IMR-90 (cell line): ENCODE measurements at regions not wholly inside any gene's neighbourhood (a gene's known extent, or its start where the extent isn't known, plus 50 kb on each side); places are given as distances from the start of the nearest gene placed in this dataset.

ENCODE experiments used
- ATAC-seq: fragments of 200-7000 bp; cut with Tn5 transposase; 2 replicates; pipeline ENCODE4 v1.9.1; 2020; ENCODE audit warnings: low read depth, mild to moderate bottlenecking, moderate library complexity
- BruUV-seq: library from RNA; stranded (reverse); fragments of 400-500 nt; replicated peaks from 2 replicates; lab custom pipeline; 2021; lab: Mats Ljungman, UMichigan
- CTCF ChIA-PET: fragments of 300-600 bp; formaldehyde crosslinking; extraction: SDS; loops from one replicate; lab custom pipeline; 2021; ENCODE audit warnings: antibody characterized with exemption; lab: Yijun Ruan, JAX
- POLR2A ChIA-PET: fragments of 300-600 bp; sonication (Branson Sonifier 250); formaldehyde crosslinking; loops from one replicate; lab custom pipeline; 2022; ENCODE audit warnings: antibody characterized with exemption; ENCODE audit not compliant: unreplicated experiment; lab: Charles Lee
- DNase-seq: peaks from one replicate; pipeline ENCODE4 v3.0.0; 2013
- H2AFZ ChIP-seq: replicated peaks from 2 replicates; pipeline ENCODE3; 2013; ENCODE audit warnings: low read length, mild to moderate bottlenecking; ENCODE audit not compliant: poor library complexity
- H2AK5ac ChIP-seq: 2 replicates; pipeline ENCODE4 v1.6.1; 2013; ENCODE audit warnings: low read depth, low read length, inconsistent platforms
- H2AK9ac ChIP-seq: replicated peaks from 2 replicates; pipeline ENCODE3; 2013; ENCODE audit warnings: mild to moderate bottlenecking, low read depth, low read length, moderate library complexity; ENCODE audit not compliant: poor library complexity
- H2BK120ac ChIP-seq: 2 replicates; pipeline ENCODE4 v1.6.1; 2013; ENCODE audit warnings: low read depth, low read length, inconsistent platforms
- H2BK15ac ChIP-seq: 3 replicates; pipeline ENCODE4 v1.6.1; 2013; ENCODE audit warnings: low read depth, low read length, inconsistent platforms
- H2BK20ac ChIP-seq: 2 replicates; pipeline ENCODE4 v1.6.1; 2013; ENCODE audit warnings: low read depth, mild to moderate bottlenecking, inconsistent platforms, low read length, moderate library complexity
- H2BK5ac ChIP-seq: 2 replicates; pipeline ENCODE4 v1.6.1; 2013; ENCODE audit warnings: mild to moderate bottlenecking, low read depth, low read length, inconsistent platforms; ENCODE audit not compliant: poor library complexity, severe bottlenecking
- H3K14ac ChIP-seq: replicated peaks from 2 replicates; pipeline ENCODE4 v1.6.1; 2013; ENCODE audit warnings: low read depth, low read length, inconsistent platforms
- H3K18ac ChIP-seq: 2 replicates; pipeline ENCODE4 v1.6.1; 2013; ENCODE audit warnings: low read depth, low read length, control low read depth
- H3K23ac ChIP-seq: 2 replicates; pipeline ENCODE4 v1.6.1; 2013; ENCODE audit warnings: low read depth, low read length, inconsistent platforms
- H3K27ac ChIP-seq: 2 replicates; pipeline ENCODE4 v1.5.1; 2013; ENCODE audit warnings: mild to moderate bottlenecking, control low read depth, low read length; ENCODE audit not compliant: insufficient read depth
- H3K27me3 ChIP-seq: 2 replicates; pipeline ENCODE4 v1.6.1; 2013; ENCODE audit warnings: low read length; ENCODE audit not compliant: control insufficient read depth, insufficient read depth
- H3K36me3 ChIP-seq: 2 replicates; pipeline ENCODE4 v1.6.1; 2013; ENCODE audit warnings: low read length, mixed read lengths; ENCODE audit not compliant: control insufficient read depth, insufficient read depth
- H3K4ac ChIP-seq: 2 replicates; pipeline ENCODE4 v1.6.1; 2013; ENCODE audit warnings: low read depth, low read length, inconsistent platforms
- H3K4me1 ChIP-seq: 2 replicates; pipeline ENCODE4 v1.6.1; 2013; ENCODE audit warnings: low read length, mixed read lengths; ENCODE audit not compliant: control insufficient read depth, insufficient read depth
- H3K4me2 ChIP-seq: 2 replicates; pipeline ENCODE4 v1.6.1; 2013; ENCODE audit warnings: low read depth, mild to moderate bottlenecking, control low read depth, low read length, moderate library complexity
- H3K4me3 ChIP-seq: 2 replicates; pipeline ENCODE4 v1.5.1; 2013; ENCODE audit warnings: low read depth, mild to moderate bottlenecking, control low read depth, low read length, moderate library complexity; ENCODE audit not compliant: insufficient read depth
- H3K56ac ChIP-seq: 2 replicates; pipeline ENCODE4 v1.6.1; 2013; ENCODE audit warnings: low read length, inconsistent platforms; ENCODE audit not compliant: insufficient read depth; ENCODE audit errors: extremely low read depth
- H3K79me1 ChIP-seq, 2 experiments: 2 replicates each; pipeline ENCODE4 v1.6.1; 2013; ENCODE audit warnings: low read length in 2 of 2, inconsistent platforms in 1 of 2, low read depth in 1 of 2
- H3K9ac ChIP-seq: 2 replicates; pipeline ENCODE4 v1.6.1; 2013; ENCODE audit warnings: low read depth, low read length, control low read depth
- H3K9me1 ChIP-seq: 2 replicates; pipeline ENCODE4 v1.6.1; 2013; ENCODE audit warnings: low read length, inconsistent platforms; ENCODE audit not compliant: insufficient read depth
- H3K9me3 ChIP-seq: 2 replicates; pipeline ENCODE4 v1.6.1; 2013; ENCODE audit warnings: low read length; ENCODE audit not compliant: control insufficient read depth, insufficient read depth
- H4K20me1 ChIP-seq: 2 replicates; pipeline ENCODE4 v1.6.1; 2013; ENCODE audit warnings: low read length, inconsistent platforms; ENCODE audit not compliant: insufficient read depth
- H4K5ac ChIP-seq: 2 replicates; pipeline ENCODE4 v1.6.1; 2013; ENCODE audit warnings: mild to moderate bottlenecking, low read depth, low read length, control low read depth
- H4K8ac ChIP-seq, 2 experiments: 2 replicates each; pipeline ENCODE4 v1.6.1; 2013; ENCODE audit warnings: low read depth in 2 of 2, low read length in 2 of 2, control low read depth in 1 of 2, inconsistent platforms in 1 of 2
- H4K91ac ChIP-seq: 2 replicates; pipeline ENCODE4 v1.6.1; 2013; ENCODE audit warnings: low read depth, low read length, inconsistent platforms; ENCODE audit not compliant: insufficient read depth
- BHLHE40 ChIP-seq: fragments of 150-350 bp; IDR thresholded peaks from 2 replicates; pipeline ENCODE4 v1.6.1; 2016; ENCODE audit warnings: mild to moderate bottlenecking, low read depth, low read length
- CEBPB ChIP-seq: IDR thresholded peaks from 2 replicates; pipeline ENCODE4 v1.6.1; 2012; ENCODE audit warnings: low read depth, low read length, improper control_type of control experiment
- CHD1 ChIP-seq: IDR thresholded peaks from 2 replicates; pipeline ENCODE4 v1.6.1; 2012; ENCODE audit warnings: low read depth, low read length, improper control_type of control experiment
- FOS ChIP-seq: fragments of 150-350 bp; IDR thresholded peaks from 2 replicates; pipeline ENCODE4 v1.6.1; 2016; ENCODE audit warnings: low read depth, low read length
- MAFK ChIP-seq: IDR thresholded peaks from 2 replicates; pipeline ENCODE4 v1.6.1; 2012; ENCODE audit warnings: low read depth, low read length, improper control_type of control experiment
- MAZ ChIP-seq: IDR thresholded peaks from 2 replicates; pipeline ENCODE4 v1.6.1; 2012; ENCODE audit warnings: low read depth, mild to moderate bottlenecking, low read length, improper control_type of control experiment, moderate library complexity, borderline replicate concordance
- MXI1 ChIP-seq: IDR thresholded peaks from 2 replicates; pipeline ENCODE4 v1.6.1; 2012; ENCODE audit warnings: low read depth, mild to moderate bottlenecking, low read length, moderate library complexity, borderline replicate concordance
- NFE2L2 ChIP-seq: fragments of 150-350 bp; IDR thresholded peaks from 2 replicates; pipeline ENCODE4 v1.6.1; 2016; ENCODE audit warnings: low read depth, mild to moderate bottlenecking, low read length
- POLR2A ChIP-seq: IDR thresholded peaks from 2 replicates; pipeline ENCODE4 v1.6.1; 2012; ENCODE audit warnings: mild to moderate bottlenecking, low read depth, low read length
- RAD21 ChIP-seq: IDR thresholded peaks from 2 replicates; pipeline ENCODE4 v1.6.1; 2012; ENCODE audit warnings: low read length, improper control_type of control experiment
- RCOR1 ChIP-seq: IDR thresholded peaks from 2 replicates; pipeline ENCODE4 v1.6.1; 2012; ENCODE audit warnings: mild to moderate bottlenecking, low read length, improper control_type of control experiment; ENCODE audit not compliant: insufficient replicate concordance
- RFX5 ChIP-seq: IDR thresholded peaks from 2 replicates; pipeline ENCODE4 v1.8.0; 2012; ENCODE audit warnings: low read depth, mild to moderate bottlenecking, low read length, moderate library complexity
- SMC3 ChIP-seq: fragments of 150-350 bp; IDR thresholded peaks from 2 replicates; pipeline ENCODE4 v1.6.1; 2016; ENCODE audit warnings: low read depth, mild to moderate bottlenecking, antibody characterized with exemption, low read length, moderate library complexity
- dilution Hi-C: fragments of 300-500 bp; cut with HindIII; formaldehyde crosslinking; loops from one replicate; pipeline ENCODE4 v1.14.3; 2018; ENCODE audit warnings: low sequenced_read_pairs; ENCODE audit not compliant: unreplicated experiment
- in situ Hi-C: fragments of 300-500 bp; cut with MboI; formaldehyde crosslinking; loops from 3 replicates; pipeline ENCODE4 v1.14.3; 2019; ENCODE audit warnings: low sequenced_read_pairs, inconsistent platforms, mixed read lengths
- intact Hi-C: fragments of 100-400 bp; cut with micrococcal nuclease; formaldehyde crosslinking; loops from 2 replicates; pipeline ENCODE4 v1.10.0; 2022
- TF ChIP-seq, protein P1 (sequence below): fragments of 150-350 bp; IDR thresholded peaks from 2 replicates; pipeline ENCODE4 v1.6.1; 2016; ENCODE audit warnings: low read depth, mild to moderate bottlenecking, low read length, moderate library complexity, borderline replicate concordance
- TF ChIP-seq, protein P2 (sequence below): fragments of 150-350 bp; IDR thresholded peaks from 2 replicates; pipeline ENCODE4 v1.6.1; 2017; ENCODE audit warnings: mild to moderate bottlenecking, antibody characterized with exemption, low read length, low read depth
- TF ChIP-seq, protein P3 (sequence below): conservative IDR thresholded peaks from 2 replicates; pipeline ENCODE4 v1.5.1; 2012; ENCODE audit warnings: mild to moderate bottlenecking, low read depth, low read length, improper control_type of control experiment

DNA sequence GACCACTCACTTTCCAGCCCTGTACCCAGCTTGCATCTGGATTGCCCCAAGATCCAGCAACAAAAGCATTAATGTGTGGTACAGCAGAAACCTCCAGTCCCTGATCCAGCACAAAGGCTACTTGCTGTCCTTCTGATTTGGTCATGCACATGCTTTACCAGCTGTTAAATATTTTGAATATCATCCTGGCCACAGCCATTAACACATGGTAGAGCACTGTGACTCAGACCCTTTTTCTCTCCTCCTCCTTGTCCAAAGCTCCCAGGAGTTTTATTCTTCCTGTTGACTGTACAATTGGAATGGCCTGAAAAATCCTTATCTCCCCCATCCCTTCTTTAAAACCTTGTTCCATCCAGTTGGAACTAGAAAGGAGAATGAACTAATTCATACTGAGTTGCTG lies 419.7 kb upstream of the TNP1 start:
- H4K5ac ChIP-seq, result peak overlapping the region; percentile 94
- H3K4me3 ChIP-seq, result no peak overlapping the region
- dilution Hi-C loops (no loop called here), intact Hi-C loops (loop anchor here (1.0 to 5.0 kb wide), 8 partner anchors 49 to 583 kb away; no protein-coding TSS in a partner anchor), in situ Hi-C loops (no loop called here)
- H3K9ac ChIP-seq, result peak overlapping the region; percentile 66
- peak overlapping the region; percentile 99 for H3K14ac ChIP-seq
- peaks cover 20% of the 10 kb centered on the region for H3K4me1 ChIP-seq
- ChIA-PET POLR2A (interaction anchor here (0.5 to 0.8 kb wide), 2 partner anchors 31 to 58 kb away, joined by 3 read pairs; no protein-coding TSS in a partner anchor), CTCF (interaction anchor here (0.6 to 0.9 kb wide), 2 partner anchors 64 to 434 kb away, joined by 3 to 4 read pairs; no protein-coding TSS in a partner anchor)
- peak overlapping the region; percentile 99 for H4K91ac ChIP-seq
- no peak overlapping the region for H3K4me2 ChIP-seq
- ATAC-seq, result peak; percentile 63
- H3K27ac ChIP-seq, result peak overlapping the region; percentile 91
- peaks cover 16% of the 10 kb centered on the region for H3K9me1 ChIP-seq
- H2AK9ac ChIP-seq, result peak overlapping the region; percentile 4
- peak overlapping the region; percentile 99 for H2BK120ac ChIP-seq
- peak overlapping the region; percentile 98 for H3K18ac ChIP-seq
- peaks cover 14 to 24% of the 10 kb centered on the region in 2 experiments; a peak in 3 of 4 replicates for H3K79me1 ChIP-seq
- no peaks in the 10 kb centered on the region for H3K9me3 ChIP-seq
- peak overlapping the region; percentile 96 for H2BK15ac ChIP-seq
- H3K27me3 ChIP-seq, result no peaks in the 10 kb centered on the region
- H2BK20ac ChIP-seq, result peak overlapping the region; percentile 100
- peak overlapping the region; percentile 98 for H2AK5ac ChIP-seq
- DNase-seq, result peak; percentile 96
- H2AFZ ChIP-seq, result no peak overlapping the region
- peak overlapping the region; percentile 98 for H3K56ac ChIP-seq
- no peaks in the 10 kb centered on the region for H4K20me1 ChIP-seq
- H3K36me3 ChIP-seq, result peaks cover 1% of the 10 kb centered on the region; the same call in 1 of the 2 replicates
- peak overlapping the region; percentile 100 for H2BK5ac ChIP-seq
- H4K8ac ChIP-seq, result peak overlapping the region; percentile 97 to 99
- TF ChIP-seq RCOR1 (peak; percentile 42), MXI1 (peak; percentile 78), CHD1 (no peak), CEBPB (no peak), RAD21 (no peak; the same call in 1 of the 2 replicates), RFX5 (no peak), BHLHE40 (peak; percentile 81), FOS (peak; percentile 62), POLR2A (no peak), SMC3 (0 out of 2 replicates have a peak, but pooled peaks have one; percentile 18), MAFK (no peak), NFE2L2 (peak; percentile 37; the same call in 1 of the 2 replicates), MAZ (0 out of 2 replicates have a peak, but pooled peaks have one; percentile 18)
- TF ChIP-seq, protein P1, sequence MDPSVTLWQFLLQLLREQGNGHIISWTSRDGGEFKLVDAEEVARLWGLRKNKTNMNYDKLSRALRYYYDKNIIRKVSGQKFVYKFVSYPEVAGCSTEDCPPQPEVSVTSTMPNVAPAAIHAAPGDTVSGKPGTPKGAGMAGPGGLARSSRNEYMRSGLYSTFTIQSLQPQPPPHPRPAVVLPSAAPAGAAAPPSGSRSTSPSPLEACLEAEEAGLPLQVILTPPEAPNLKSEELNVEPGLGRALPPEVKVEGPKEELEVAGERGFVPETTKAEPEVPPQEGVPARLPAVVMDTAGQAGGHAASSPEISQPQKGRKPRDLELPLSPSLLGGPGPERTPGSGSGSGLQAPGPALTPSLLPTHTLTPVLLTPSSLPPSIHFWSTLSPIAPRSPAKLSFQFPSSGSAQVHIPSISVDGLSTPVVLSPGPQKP, result no peak
- TF ChIP-seq, protein P2, sequence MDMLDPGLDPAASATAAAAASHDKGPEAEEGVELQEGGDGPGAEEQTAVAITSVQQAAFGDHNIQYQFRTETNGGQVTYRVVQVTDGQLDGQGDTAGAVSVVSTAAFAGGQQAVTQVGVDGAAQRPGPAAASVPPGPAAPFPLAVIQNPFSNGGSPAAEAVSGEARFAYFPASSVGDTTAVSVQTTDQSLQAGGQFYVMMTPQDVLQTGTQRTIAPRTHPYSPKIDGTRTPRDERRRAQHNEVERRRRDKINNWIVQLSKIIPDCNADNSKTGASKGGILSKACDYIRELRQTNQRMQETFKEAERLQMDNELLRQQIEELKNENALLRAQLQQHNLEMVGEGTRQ, result no peak
- TF ChIP-seq, protein P3, sequence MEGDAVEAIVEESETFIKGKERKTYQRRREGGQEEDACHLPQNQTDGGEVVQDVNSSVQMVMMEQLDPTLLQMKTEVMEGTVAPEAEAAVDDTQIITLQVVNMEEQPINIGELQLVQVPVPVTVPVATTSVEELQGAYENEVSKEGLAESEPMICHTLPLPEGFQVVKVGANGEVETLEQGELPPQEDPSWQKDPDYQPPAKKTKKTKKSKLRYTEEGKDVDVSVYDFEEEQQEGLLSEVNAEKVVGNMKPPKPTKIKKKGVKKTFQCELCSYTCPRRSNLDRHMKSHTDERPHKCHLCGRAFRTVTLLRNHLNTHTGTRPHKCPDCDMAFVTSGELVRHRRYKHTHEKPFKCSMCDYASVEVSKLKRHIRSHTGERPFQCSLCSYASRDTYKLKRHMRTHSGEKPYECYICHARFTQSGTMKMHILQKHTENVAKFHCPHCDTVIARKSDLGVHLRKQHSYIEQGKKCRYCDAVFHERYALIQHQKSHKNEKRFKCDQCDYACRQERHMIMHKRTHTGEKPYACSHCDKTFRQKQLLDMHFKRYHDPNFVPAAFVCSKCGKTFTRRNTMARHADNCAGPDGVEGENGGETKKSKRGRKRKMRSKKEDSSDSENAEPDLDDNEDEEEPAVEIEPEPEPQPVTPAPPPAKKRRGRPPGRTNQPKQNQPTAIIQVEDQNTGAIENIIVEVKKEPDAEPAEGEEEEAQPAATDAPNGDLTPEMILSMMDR, result no peak
- H3K4ac ChIP-seq, result peak overlapping the region; percentile 99
- H3K23ac ChIP-seq, result peak overlapping the region; percentile 99
- BruUV-seq, result no TSS peak
